Ascending aorta (tissue), 2 donors: ENCODE measurements at regions not wholly inside any gene's neighbourhood (a gene's known extent, or its start where the extent isn't known, plus 50 kb on each side); places are given as distances from the start of the nearest gene placed in this dataset.

Experiments
- DNase-seq, 2 donors: peaks; one replicate each; pipeline ENCODE4 v3.0.0-alpha.2; 2019; ENCODE audit warnings: low spot score in 2 of 2
- H3K27ac ChIP-seq, 2 donors: fragments of 200-600 bp; sonication (generic); one replicate each; pipeline ENCODE4 v1.5.1; 2016 to 2017; ENCODE audit warnings: mild to moderate bottlenecking in 1 of 2
- H3K27me3 ChIP-seq: fragments of 200-600 bp; sonication (generic); one replicate; pipeline ENCODE4 v1.5.1; 2017
- H3K36me3 ChIP-seq, 2 donors: fragments of 200-600 bp; sonication (generic); one replicate each; pipeline ENCODE4 v1.5.1; 2016
- H3K4me1 ChIP-seq, 2 donors: fragments of 200-600 bp; sonication (generic); one replicate each; pipeline ENCODE4 v1.5.1; 2016 to 2017; ENCODE audit warnings: mild to moderate bottlenecking in 1 of 2
- H3K4me3 ChIP-seq, 2 donors: fragments of 200-600 bp; sonication (generic); one replicate each; pipeline ENCODE4 v1.5.1; 2016 to 2017; ENCODE audit warnings: mild to moderate bottlenecking in 1 of 2
- H3K9me3 ChIP-seq, 2 donors: fragments of 200-600 bp; sonication (generic); one replicate each; pipeline ENCODE4 v1.5.1; 2016
- CTCF ChIP-seq, 3 experiments: fragments of 200-600 bp in 2 of 3; fragments of 450-650 bp in 1 of 3; sonication (generic) in 2 of 3; IDR thresholded peaks; one replicate each; pipeline ENCODE4 v1.5.1; 2016 to 2019; ENCODE audit warnings: antibody characterized with exemption in 3 of 3, mild to moderate bottlenecking in 1 of 3, moderate library complexity in 1 of 3
- intact Hi-C: fragments of 100-400 bp; cut with DNase I; formaldehyde crosslinking; loops from one replicate; pipeline ENCODE4 v1.15.1; 2023

GRCh38 chr1:201761871-201762270 lies 67.1 kb upstream of the IPO9 start:
- Histone ChIP-seq H3K36me3 (no peaks in the 10 kb centered on the region), H3K9me3 (no peaks in the 10 kb centered on the region), H3K27ac (peak overlapping the region; percentile 64 to 72), H3K4me3 (no peak overlapping the region), H3K27me3 (no peaks in the 10 kb centered on the region), H3K4me1 (peaks cover 19 to 79% of the 10 kb centered on the region in 2 donors)
- no peak for DNase-seq
- TF ChIP-seq CTCF (IDR thresholded peaks at IDR 0.05) = no peak
- intact Hi-C loops = no loop called here

GRCh38 chr1:201762381-201762780 lies 66.6 kb upstream of the IPO9 start:
- no peak for DNase-seq
- no peaks in the 10 kb centered on the region for H3K36me3 ChIP-seq
- no peak overlapping the region for H3K4me3 ChIP-seq
- TF ChIP-seq CTCF (IDR thresholded peaks at IDR 0.05) = no peak
- H3K27ac ChIP-seq = peak overlapping the region; percentile 64 to 72
- no peaks in the 10 kb centered on the region for H3K27me3 ChIP-seq
- intact Hi-C loops = no loop called here
- H3K9me3 ChIP-seq = no peaks in the 10 kb centered on the region
- peaks cover 14 to 74% of the 10 kb centered on the region in 2 donors for H3K4me1 ChIP-seq

GRCh38 chr1:201763455-201764140 lies 65.4 kb upstream of the IPO9 start:
- peak overlapping the region; percentile 64 to 72 for H3K27ac ChIP-seq
- peaks cover 14 to 67% of the 10 kb centered on the region in 2 donors for H3K4me1 ChIP-seq
- intact Hi-C loops = no loop called here
- peak overlapping the region in 1 of 2 donors; percentile 5 for H3K4me3 ChIP-seq
- H3K36me3 ChIP-seq = no peaks in the 10 kb centered on the region
- no peaks in the 10 kb centered on the region for H3K27me3 ChIP-seq
- TF ChIP-seq CTCF (IDR thresholded peaks at IDR 0.05) = no peak
- no peak for DNase-seq
- no peaks in the 10 kb centered on the region for H3K9me3 ChIP-seq

GRCh38 chr1:201764166-201764565 lies 64.8 kb upstream of the IPO9 start:
- no peak for TF ChIP-seq CTCF (IDR thresholded peaks at IDR 0.05)
- no peaks in the 10 kb centered on the region for H3K9me3 ChIP-seq
- H3K36me3 ChIP-seq = no peaks in the 10 kb centered on the region
- no peaks in the 10 kb centered on the region for H3K27me3 ChIP-seq
- H3K4me3 ChIP-seq = peak overlapping the region in 1 of 2 donors; percentile 5
- intact Hi-C loops = no loop called here
- peaks cover 14 to 72% of the 10 kb centered on the region in 2 donors for H3K4me1 ChIP-seq
- no peak for DNase-seq
- peak overlapping the region; percentile 64 to 72 for H3K27ac ChIP-seq

GRCh38 chr1:201764579-201764978 lies 64.4 kb upstream of the IPO9 start:
- H3K9me3 ChIP-seq = no peaks in the 10 kb centered on the region
- no peaks in the 10 kb centered on the region for H3K36me3 ChIP-seq
- peak overlapping the region; percentile 64 to 72 for H3K27ac ChIP-seq
- intact Hi-C loops = no loop called here
- H3K4me1 ChIP-seq = peaks cover 9 to 76% of the 10 kb centered on the region in 2 donors
- DNase-seq = no peak
- no peak overlapping the region for H3K4me3 ChIP-seq
- no peaks in the 10 kb centered on the region for H3K27me3 ChIP-seq
- no peak for TF ChIP-seq CTCF (IDR thresholded peaks at IDR 0.05)
